ENCODE measurements at regions not wholly inside any gene's neighbourhood (a gene's known extent, or its start where the extent isn't known, plus 50 kb on each side); places are given as distances from the start of the nearest gene placed in this dataset.
"Not testable (repeated sequence)": the region's sequence is repeated elsewhere in the genome, so short reads cannot be mapped to it uniquely, and the experiment has no call there.

DNA sequence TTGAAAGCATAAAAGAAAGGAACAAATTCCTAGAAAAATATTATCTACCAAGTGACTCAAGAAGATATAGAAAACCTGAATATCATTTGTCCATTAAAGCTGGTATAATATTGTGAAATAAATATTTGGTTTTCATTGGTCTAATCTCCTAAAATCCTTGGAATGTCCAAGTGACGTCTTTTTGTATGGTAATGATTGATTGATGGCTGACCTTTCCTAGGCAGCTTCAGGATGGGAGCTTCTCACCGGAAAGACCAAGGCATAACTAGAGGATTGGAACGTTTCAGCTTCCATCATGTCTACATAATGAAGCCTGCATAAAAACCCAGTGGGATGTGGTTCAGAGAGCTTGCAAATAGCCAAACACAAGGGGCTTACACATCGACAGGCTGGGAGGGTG, 57.6 kb upstream of the MAN1A1 start:
- no peak overlapping the region for H3K4me3 ChIP-seq (ENCODE audit: control insufficient read depth, low read depth, low read length)
- TF ChIP-seq, protein P1, sequence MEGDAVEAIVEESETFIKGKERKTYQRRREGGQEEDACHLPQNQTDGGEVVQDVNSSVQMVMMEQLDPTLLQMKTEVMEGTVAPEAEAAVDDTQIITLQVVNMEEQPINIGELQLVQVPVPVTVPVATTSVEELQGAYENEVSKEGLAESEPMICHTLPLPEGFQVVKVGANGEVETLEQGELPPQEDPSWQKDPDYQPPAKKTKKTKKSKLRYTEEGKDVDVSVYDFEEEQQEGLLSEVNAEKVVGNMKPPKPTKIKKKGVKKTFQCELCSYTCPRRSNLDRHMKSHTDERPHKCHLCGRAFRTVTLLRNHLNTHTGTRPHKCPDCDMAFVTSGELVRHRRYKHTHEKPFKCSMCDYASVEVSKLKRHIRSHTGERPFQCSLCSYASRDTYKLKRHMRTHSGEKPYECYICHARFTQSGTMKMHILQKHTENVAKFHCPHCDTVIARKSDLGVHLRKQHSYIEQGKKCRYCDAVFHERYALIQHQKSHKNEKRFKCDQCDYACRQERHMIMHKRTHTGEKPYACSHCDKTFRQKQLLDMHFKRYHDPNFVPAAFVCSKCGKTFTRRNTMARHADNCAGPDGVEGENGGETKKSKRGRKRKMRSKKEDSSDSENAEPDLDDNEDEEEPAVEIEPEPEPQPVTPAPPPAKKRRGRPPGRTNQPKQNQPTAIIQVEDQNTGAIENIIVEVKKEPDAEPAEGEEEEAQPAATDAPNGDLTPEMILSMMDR (IDR thresholded peaks at IDR 0.05; ENCODE audit: control insufficient read depth, insufficient read depth, low read depth, low read length, missing control alignments), result no peak
- DNase-seq (ENCODE audit: low read depth), result no peak

DNA sequence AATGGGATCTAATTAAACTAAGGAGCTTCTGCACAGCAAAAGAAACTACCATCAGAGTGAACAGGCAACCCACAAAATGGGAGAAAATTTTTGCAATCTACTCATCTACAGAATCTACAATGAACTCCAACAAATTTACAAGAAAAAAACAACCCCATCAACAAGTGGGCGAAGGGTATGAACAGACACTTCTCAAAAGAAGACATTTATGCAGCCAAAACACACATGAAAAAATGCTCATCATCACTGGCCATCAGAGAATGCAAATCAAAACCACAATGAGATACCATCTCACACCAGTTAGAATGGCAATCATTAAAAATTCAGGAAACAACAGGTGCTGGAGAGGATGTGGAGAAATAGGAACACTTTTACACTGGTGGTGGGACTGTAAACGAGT, 55.6 kb upstream of the MAN1A1 start:
- not testable (repeated sequence) for H3K4me3 ChIP-seq (ENCODE audit: control insufficient read depth, low read depth, low read length); DNase-seq (ENCODE audit: low read depth)
